GM21529 (cell line): ENCODE measurements at regions not wholly inside any gene's neighbourhood (a gene's known extent, or its start where the extent isn't known, plus 50 kb on each side); places are given as distances from the start of the nearest gene placed in this dataset.

Experiments
- ATAC-seq: cut with Tn5 transposase; IDR thresholded peaks from one replicate; pipeline ENCODE4 v1.9.1; 2021; ENCODE audit not compliant: unreplicated experiment

- no peak for ATAC-seq
Measured at GRCh38 chr6:113620386-113620785, 236.8 kb upstream of the MARCKS start.

- ATAC-seq = no peak
Measured at GRCh38 chr6:113622254-113622653, 234.9 kb upstream of the MARCKS start.

- no peak for ATAC-seq
Measured at GRCh38 chr6:113623129-113623528, 234.0 kb upstream of the MARCKS start.

- ATAC-seq = peak; percentile 34
Measured at GRCh38 chr6:113625850-113626249, 231.3 kb upstream of the MARCKS start.

- ATAC-seq = peak; percentile 25
Measured at GRCh38 chr6:113626475-113626874, 230.7 kb upstream of the MARCKS start.

- ATAC-seq = peak; percentile 30
Measured at GRCh38 chr6:113627480-113627879, 229.7 kb upstream of the MARCKS start.

GRCh38 chr6:113629256-113629655, 227.9 kb upstream of the MARCKS start:
- ATAC-seq = no peak

GRCh38 chr6:113629975-113630737, 227.0 kb upstream of the MARCKS start:
- ATAC-seq = no peak

GRCh38 chr6:113630738-113631535, 226.2 kb upstream of the MARCKS start:
- peak; percentile 50 for ATAC-seq

- ATAC-seq = no peak
Measured at GRCh38 chr6:113631666-113632065, 225.5 kb upstream of the MARCKS start.

GRCh38 chr6:113632220-113632864, 224.8 kb upstream of the MARCKS start:
- peak; percentile 37 for ATAC-seq

GRCh38 chr6:113633638-113634037, 223.5 kb upstream of the MARCKS start:
- no peak for ATAC-seq

GRCh38 chr6:113634352-113635163, 222.6 kb upstream of the MARCKS start:
- peak; percentile 26 for ATAC-seq

GRCh38 chr6:113635222-113635986, 221.7 kb upstream of the MARCKS start:
- ATAC-seq = no peak

- no peak for ATAC-seq
Measured at GRCh38 chr6:113636357-113636824, 220.8 kb upstream of the MARCKS start.

GRCh38 chr6:113640051-113640450, 217.1 kb upstream of the MARCKS start:
- ATAC-seq = no peak

- ATAC-seq = no peak
Measured at GRCh38 chr6:113642001-113642713, 215.0 kb upstream of the MARCKS start.

- peak; percentile 80 for ATAC-seq
Measured at GRCh38 chr6:113642714-113643406, 214.3 kb upstream of the MARCKS start.

- no peak for ATAC-seq
Measured at GRCh38 chr6:113643407-113643770, 213.8 kb upstream of the MARCKS start.
